IMR-90 (cell line): ENCODE measurements at regions not wholly inside any gene's neighbourhood (a gene's known extent, or its start where the extent isn't known, plus 50 kb on each side); places are given as distances from the start of the nearest gene placed in this dataset. TPM values are rescaled to one million over a fixed set of nuclear protein-coding genes. Genes with fewer than 3 reads are reported as not detected.

Experiments used
- ATAC-seq: fragments of 200-7000 bp; cut with Tn5 transposase; 2 replicates; pipeline ENCODE4 v1.9.1; 2020; ENCODE audit warnings: low read depth, mild to moderate bottlenecking, moderate library complexity
- BruUV-seq: library from RNA; stranded (reverse); fragments of 400-500 nt; replicated peaks from 2 replicates; lab custom pipeline; 2021; lab: Mats Ljungman, UMichigan
- CTCF ChIA-PET: fragments of 300-600 bp; formaldehyde crosslinking; extraction: SDS; loops from one replicate; lab custom pipeline; 2021; ENCODE audit warnings: antibody characterized with exemption; lab: Yijun Ruan, JAX
- POLR2A ChIA-PET: fragments of 300-600 bp; sonication (Branson Sonifier 250); formaldehyde crosslinking; loops from one replicate; lab custom pipeline; 2022; ENCODE audit warnings: antibody characterized with exemption; ENCODE audit not compliant: unreplicated experiment; lab: Charles Lee
- DNase-seq: peaks from one replicate; pipeline ENCODE4 v3.0.0; 2013
- H2AFZ ChIP-seq: replicated peaks from 2 replicates; pipeline ENCODE3; 2013; ENCODE audit warnings: low read length, mild to moderate bottlenecking; ENCODE audit not compliant: poor library complexity
- H2AK5ac ChIP-seq: 2 replicates; pipeline ENCODE4 v1.6.1; 2013; ENCODE audit warnings: low read depth, low read length, inconsistent platforms
- H2AK9ac ChIP-seq: replicated peaks from 2 replicates; pipeline ENCODE3; 2013; ENCODE audit warnings: mild to moderate bottlenecking, low read depth, low read length, moderate library complexity; ENCODE audit not compliant: poor library complexity
- H2BK120ac ChIP-seq: 2 replicates; pipeline ENCODE4 v1.6.1; 2013; ENCODE audit warnings: low read depth, low read length, inconsistent platforms
- H2BK15ac ChIP-seq: 3 replicates; pipeline ENCODE4 v1.6.1; 2013; ENCODE audit warnings: low read depth, low read length, inconsistent platforms
- H2BK20ac ChIP-seq: 2 replicates; pipeline ENCODE4 v1.6.1; 2013; ENCODE audit warnings: low read depth, mild to moderate bottlenecking, inconsistent platforms, low read length, moderate library complexity
- H2BK5ac ChIP-seq: 2 replicates; pipeline ENCODE4 v1.6.1; 2013; ENCODE audit warnings: mild to moderate bottlenecking, low read depth, low read length, inconsistent platforms; ENCODE audit not compliant: poor library complexity, severe bottlenecking
- H3K14ac ChIP-seq: replicated peaks from 2 replicates; pipeline ENCODE4 v1.6.1; 2013; ENCODE audit warnings: low read depth, low read length, inconsistent platforms
- H3K18ac ChIP-seq: 2 replicates; pipeline ENCODE4 v1.6.1; 2013; ENCODE audit warnings: low read depth, low read length, control low read depth
- H3K23ac ChIP-seq: 2 replicates; pipeline ENCODE4 v1.6.1; 2013; ENCODE audit warnings: low read depth, low read length, inconsistent platforms
- H3K27ac ChIP-seq: 2 replicates; pipeline ENCODE4 v1.5.1; 2013; ENCODE audit warnings: mild to moderate bottlenecking, control low read depth, low read length; ENCODE audit not compliant: insufficient read depth
- H3K27me3 ChIP-seq: 2 replicates; pipeline ENCODE4 v1.6.1; 2013; ENCODE audit warnings: low read length; ENCODE audit not compliant: control insufficient read depth, insufficient read depth
- H3K36me3 ChIP-seq: 2 replicates; pipeline ENCODE4 v1.6.1; 2013; ENCODE audit warnings: low read length, mixed read lengths; ENCODE audit not compliant: control insufficient read depth, insufficient read depth
- H3K4ac ChIP-seq: 2 replicates; pipeline ENCODE4 v1.6.1; 2013; ENCODE audit warnings: low read depth, low read length, inconsistent platforms
- H3K4me1 ChIP-seq: 2 replicates; pipeline ENCODE4 v1.6.1; 2013; ENCODE audit warnings: low read length, mixed read lengths; ENCODE audit not compliant: control insufficient read depth, insufficient read depth
- H3K4me2 ChIP-seq: 2 replicates; pipeline ENCODE4 v1.6.1; 2013; ENCODE audit warnings: low read depth, mild to moderate bottlenecking, control low read depth, low read length, moderate library complexity
- H3K4me3 ChIP-seq: 2 replicates; pipeline ENCODE4 v1.5.1; 2013; ENCODE audit warnings: low read depth, mild to moderate bottlenecking, control low read depth, low read length, moderate library complexity; ENCODE audit not compliant: insufficient read depth
- H3K56ac ChIP-seq: 2 replicates; pipeline ENCODE4 v1.6.1; 2013; ENCODE audit warnings: low read length, inconsistent platforms; ENCODE audit not compliant: insufficient read depth; ENCODE audit errors: extremely low read depth
- H3K79me1 ChIP-seq, 2 experiments: 2 replicates each; pipeline ENCODE4 v1.6.1; 2013; ENCODE audit warnings: low read length in 2 of 2, inconsistent platforms in 1 of 2, low read depth in 1 of 2
- H3K9ac ChIP-seq: 2 replicates; pipeline ENCODE4 v1.6.1; 2013; ENCODE audit warnings: low read depth, low read length, control low read depth
- H3K9me1 ChIP-seq: 2 replicates; pipeline ENCODE4 v1.6.1; 2013; ENCODE audit warnings: low read length, inconsistent platforms; ENCODE audit not compliant: insufficient read depth
- H3K9me3 ChIP-seq: 2 replicates; pipeline ENCODE4 v1.6.1; 2013; ENCODE audit warnings: low read length; ENCODE audit not compliant: control insufficient read depth, insufficient read depth
- H4K20me1 ChIP-seq: 2 replicates; pipeline ENCODE4 v1.6.1; 2013; ENCODE audit warnings: low read length, inconsistent platforms; ENCODE audit not compliant: insufficient read depth
- H4K5ac ChIP-seq: 2 replicates; pipeline ENCODE4 v1.6.1; 2013; ENCODE audit warnings: mild to moderate bottlenecking, low read depth, low read length, control low read depth
- H4K8ac ChIP-seq, 2 experiments: 2 replicates each; pipeline ENCODE4 v1.6.1; 2013; ENCODE audit warnings: low read depth in 2 of 2, low read length in 2 of 2, control low read depth in 1 of 2, inconsistent platforms in 1 of 2
- H4K91ac ChIP-seq: 2 replicates; pipeline ENCODE4 v1.6.1; 2013; ENCODE audit warnings: low read depth, low read length, inconsistent platforms; ENCODE audit not compliant: insufficient read depth
- BHLHE40 ChIP-seq: fragments of 150-350 bp; IDR thresholded peaks from 2 replicates; pipeline ENCODE4 v1.6.1; 2016; ENCODE audit warnings: mild to moderate bottlenecking, low read depth, low read length
- CEBPB ChIP-seq: IDR thresholded peaks from 2 replicates; pipeline ENCODE4 v1.6.1; 2012; ENCODE audit warnings: low read depth, low read length, improper control_type of control experiment
- CTCF ChIP-seq: conservative IDR thresholded peaks from 2 replicates; pipeline ENCODE4 v1.5.1; 2012; ENCODE audit warnings: mild to moderate bottlenecking, low read depth, low read length, improper control_type of control experiment
- FOS ChIP-seq: fragments of 150-350 bp; IDR thresholded peaks from 2 replicates; pipeline ENCODE4 v1.6.1; 2016; ENCODE audit warnings: low read depth, low read length
- MAFK ChIP-seq: IDR thresholded peaks from 2 replicates; pipeline ENCODE4 v1.6.1; 2012; ENCODE audit warnings: low read depth, low read length, improper control_type of control experiment
- RFX5 ChIP-seq: IDR thresholded peaks from 2 replicates; pipeline ENCODE4 v1.8.0; 2012; ENCODE audit warnings: low read depth, mild to moderate bottlenecking, low read length, moderate library complexity
- WGBS, 2 experiments: methylation state at CpG; one replicate each; pipeline versions ENCODE4 v1.1.5 to v1.1.7; 2013; ENCODE audit warnings: missing lambda C conversion rate in 2 of 2; ENCODE audit not compliant: insufficient read length in 1 of 2; ENCODE audit errors: extremely low coverage in 2 of 2; 5-methylcytosine and 5-hydroxymethylcytosine counted together
- dilution Hi-C: fragments of 300-500 bp; cut with HindIII; formaldehyde crosslinking; loops from one replicate; pipeline ENCODE4 v1.14.3; 2018; ENCODE audit warnings: low sequenced_read_pairs; ENCODE audit not compliant: unreplicated experiment
- in situ Hi-C: fragments of 300-500 bp; cut with MboI; formaldehyde crosslinking; loops from 3 replicates; pipeline ENCODE4 v1.14.3; 2019; ENCODE audit warnings: low sequenced_read_pairs, inconsistent platforms, mixed read lengths
- intact Hi-C: fragments of 100-400 bp; cut with micrococcal nuclease; formaldehyde crosslinking; loops from 2 replicates; pipeline ENCODE4 v1.10.0; 2022
- microRNA-seq, 2 experiments: library from miRNA; stranded (forward) in 1 of 2; unstranded in 1 of 2; fragments of 10-50 nt in 1 of 2; fragments of <30 nt in 1 of 2; gene quantifications in 1 of 2; microRNA quantifications in 1 of 2; one replicate each; pipeline versions ENCODE3 to v1.1.0; 2013 to 2020; ENCODE audit not compliant: insufficient read depth in 1 of 2, insufficient read length in 1 of 2, unreplicated experiment in 1 of 2
- small RNA-seq, 5 experiments: library from RNA; depleted of rRNA; stranded (forward); fragments of <200 nt; gene quantifications; one replicate each; pipeline ENCODE3, GENCODE V24; 2012

GRCh38 chr7:50832744-50833143 lies 50.0 kb upstream of the GRB10 start:
- Histone ChIP-seq H2AFZ (no peak overlapping the region), H3K9ac (no peak overlapping the region), H2BK15ac (no peak overlapping the region), H3K23ac (no peak overlapping the region), H2BK5ac (no peak overlapping the region), H4K20me1 (peaks cover 13% of the 10 kb centered on the region), H3K18ac (no peak overlapping the region), H2AK9ac (no peak overlapping the region), H3K4me3 (no peak overlapping the region), H3K4me1 (peaks cover 7% of the 10 kb centered on the region), H3K9me1 (peaks cover 10% of the 10 kb centered on the region), H4K5ac (no peak overlapping the region), H4K8ac (no peak overlapping the region), H3K9me3 (no peaks in the 10 kb centered on the region), H3K14ac (no peak overlapping the region), H3K27ac (no peak overlapping the region), H3K36me3 (no peaks in the 10 kb centered on the region), H2BK120ac (no peak overlapping the region), H4K91ac (no peak overlapping the region), H2AK5ac (no peak overlapping the region), H2BK20ac (no peak overlapping the region), H3K56ac (no peak overlapping the region), H3K4me2 (peak overlapping the region; percentile 42; the same call in 1 of the 2 replicates), H3K79me1 (no peaks in the 10 kb centered on the region), H3K4ac (no peak overlapping the region), H3K27me3 (peaks cover 21% of the 10 kb centered on the region)
- dilution Hi-C loops = no loop called here
- no TSS peak for BruUV-seq
- intact Hi-C loops = no loop called here
- TF ChIP-seq CTCF (no peak), BHLHE40 (0 out of 2 replicates have a peak, but pooled peaks have one; percentile 26), RFX5 (no peak), FOS (peak; percentile 82), MAFK (peak; percentile 24; the same call in 1 of the 2 replicates), CEBPB (no peak; the same call in 1 of the 2 replicates)
- DNase-seq (peak; percentile 89), ATAC-seq (peak; percentile 90)
- in situ Hi-C loops = no loop called here
- CTCF ChIA-PET = no interaction called here
- POLR2A ChIA-PET = no interaction called here
- no CpG with 5 or more reads among the region's 3 CpGs for WGBS, 2 experiments

Small RNA genes lying in the stretch of these regions (microRNA-seq; reads per million reads assigned to microRNA genes)
- gene AC009296.1 (ENCODE audit: insufficient read depth, insufficient read length) = not detected
- not detected for gene RF00394 (ENCODE audit: insufficient read depth, insufficient read length)

Small RNA genes lying in the stretch of these regions (small RNA-seq; reads per million reads assigned to genes)
- gene AC009296.1 (0 reads per million in 5 experiments), gene RF00394 (0 reads per million in 5 experiments)
